Tongue (tissue), 1 donor: ENCODE measurements at regions not wholly inside any gene's neighbourhood (a gene's known extent, or its start where the extent isn't known, plus 50 kb on each side); places are given as distances from the start of the nearest gene placed in this dataset.
A peak's percentile ranks its signal among the peaks of the same experiment; 100 is the strongest.
"Not testable (repeated sequence)": the region's sequence is repeated elsewhere in the genome, so short reads cannot be mapped to it uniquely, and the experiment has no call there.

Experiments used
- DNase-seq: peaks from one replicate; pipeline ENCODE4 v3.0.0-alpha.2; 2015

- DNase-seq, result no peak
Measured at GRCh38 chrX:1852082-1852481, 237.2 kb downstream of the ASMT start.

- no peak for DNase-seq
Measured at GRCh38 chrX:1853447-1853846, 238.6 kb downstream of the ASMT start.

- DNase-seq, result no peak
Measured at GRCh38 chrX:1853916-1854315, 239.1 kb downstream of the ASMT start.

GRCh38 chrX:1854861-1855260 lies 240.0 kb downstream of the ASMT start:
- not testable (repeated sequence) for DNase-seq

- not testable (repeated sequence) for DNase-seq
Measured at GRCh38 chrX:1859266-1859665, 244.4 kb downstream of the ASMT start.

GRCh38 chrX:1860936-1861594 lies 246.2 kb downstream of the ASMT start:
- no peak for DNase-seq

GRCh38 chrX:1863995-1864394 lies 249.1 kb downstream of the ASMT start:
- DNase-seq, result not testable (repeated sequence)

GRCh38 chrX:1870421-1870820 lies 255.6 kb downstream of the ASMT start:
- DNase-seq, result no peak

GRCh38 chrX:1871887-1872286 lies 257.0 kb downstream of the ASMT start:
- DNase-seq, result no peak

- DNase-seq, result no peak
Measured at GRCh38 chrX:1873671-1874070, 258.8 kb downstream of the ASMT start.

GRCh38 chrX:1874416-1874815 lies 259.6 kb downstream of the ASMT start:
- DNase-seq, result no peak

- no peak for DNase-seq
Measured at GRCh38 chrX:1874899-1875298, 260.0 kb downstream of the ASMT start.

GRCh38 chrX:1876041-1876440 lies 261.2 kb downstream of the ASMT start:
- no peak for DNase-seq

GRCh38 chrX:1877780-1878179 lies 262.9 kb downstream of the ASMT start:
- DNase-seq, result no peak

- not testable (repeated sequence) for DNase-seq
Measured at GRCh38 chrX:1880884-1881817, 266.3 kb downstream of the ASMT start.

- DNase-seq, result no peak
Measured at GRCh38 chrX:1883772-1884171, 268.9 kb downstream of the ASMT start.

GRCh38 chrX:1884446-1884845 lies 269.6 kb downstream of the ASMT start:
- DNase-seq, result no peak

- no peak for DNase-seq
Measured at GRCh38 chrX:1885116-1885515, 270.3 kb downstream of the ASMT start.

- DNase-seq, result not testable (repeated sequence)
Measured at GRCh38 chrX:1888305-1888704, 273.4 kb downstream of the ASMT start.

- DNase-seq, result no peak
Measured at GRCh38 chrX:1894026-1894294, 279.1 kb downstream of the ASMT start.

GRCh38 chrX:1894740-1895139 lies 279.9 kb downstream of the ASMT start:
- peak; percentile 24 for DNase-seq

GRCh38 chrX:1895583-1895982 lies 280.7 kb downstream of the ASMT start:
- no peak for DNase-seq

GRCh38 chrX:1899841-1900240 lies 285.0 kb downstream of the ASMT start:
- DNase-seq, result no peak

GRCh38 chrX:1902901-1903235 lies 288.0 kb downstream of the ASMT start:
- DNase-seq, result no peak
